ENCODE measurements at regions not wholly inside any gene's neighbourhood (a gene's known extent, or its start where the extent isn't known, plus 50 kb on each side); places are given as distances from the start of the nearest gene placed in this dataset.

DNA sequence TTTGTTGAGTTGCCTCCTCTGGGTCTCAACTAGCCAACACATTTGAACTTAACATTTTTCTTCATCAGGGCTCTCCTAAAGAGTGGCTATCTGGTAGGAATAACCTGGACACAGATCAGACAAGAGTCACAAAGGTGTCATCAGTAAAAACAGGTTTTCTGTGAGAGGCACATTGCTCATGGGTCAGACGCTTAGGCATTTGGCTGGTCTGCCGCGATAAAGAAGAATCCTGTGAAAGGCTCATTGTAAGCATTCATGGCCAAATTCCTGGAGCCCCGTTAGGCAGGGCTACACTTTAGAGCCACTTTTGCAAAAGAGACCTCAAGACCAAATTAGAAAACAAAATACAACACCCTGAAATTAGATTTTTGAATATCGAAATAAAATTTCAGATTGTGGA lies 64.2 kb upstream of the PDE4B start:
- TF ChIP-seq, protein P1, sequence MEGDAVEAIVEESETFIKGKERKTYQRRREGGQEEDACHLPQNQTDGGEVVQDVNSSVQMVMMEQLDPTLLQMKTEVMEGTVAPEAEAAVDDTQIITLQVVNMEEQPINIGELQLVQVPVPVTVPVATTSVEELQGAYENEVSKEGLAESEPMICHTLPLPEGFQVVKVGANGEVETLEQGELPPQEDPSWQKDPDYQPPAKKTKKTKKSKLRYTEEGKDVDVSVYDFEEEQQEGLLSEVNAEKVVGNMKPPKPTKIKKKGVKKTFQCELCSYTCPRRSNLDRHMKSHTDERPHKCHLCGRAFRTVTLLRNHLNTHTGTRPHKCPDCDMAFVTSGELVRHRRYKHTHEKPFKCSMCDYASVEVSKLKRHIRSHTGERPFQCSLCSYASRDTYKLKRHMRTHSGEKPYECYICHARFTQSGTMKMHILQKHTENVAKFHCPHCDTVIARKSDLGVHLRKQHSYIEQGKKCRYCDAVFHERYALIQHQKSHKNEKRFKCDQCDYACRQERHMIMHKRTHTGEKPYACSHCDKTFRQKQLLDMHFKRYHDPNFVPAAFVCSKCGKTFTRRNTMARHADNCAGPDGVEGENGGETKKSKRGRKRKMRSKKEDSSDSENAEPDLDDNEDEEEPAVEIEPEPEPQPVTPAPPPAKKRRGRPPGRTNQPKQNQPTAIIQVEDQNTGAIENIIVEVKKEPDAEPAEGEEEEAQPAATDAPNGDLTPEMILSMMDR (IDR thresholded peaks at IDR 0.05; ENCODE audit: low read length): no peak
- no peak for TF ChIP-seq EZH2phosphoT487 (IDR thresholded peaks at IDR 0.05; ENCODE audit: low read length)

All from MM.1S (cell line).